DOHH2 (cell line): ENCODE measurements at regions not wholly inside any gene's neighbourhood (a gene's known extent, or its start where the extent isn't known, plus 50 kb on each side); places are given as distances from the start of the nearest gene placed in this dataset.

Experiments used
- H3F3A ChIP-seq: fragments of 200-600 bp; sonication (generic), shearing (Covaris generic); 2 replicates; pipeline ENCODE4 v1.6.0; 2016; ENCODE audit warnings: antibody characterized with exemption, mild to moderate bottlenecking; ENCODE audit not compliant: control insufficient read depth, insufficient read depth
- H3K27ac ChIP-seq: fragments of 200-600 bp; sonication (generic); 2 replicates; pipeline ENCODE4 v1.5.1; 2014; ENCODE audit warnings: low read depth, mild to moderate bottlenecking, low read length, moderate library complexity
- H3K27me3 ChIP-seq: fragments of 200-600 bp; sonication (generic); 2 replicates; pipeline ENCODE4 v1.6.1; 2014; ENCODE audit warnings: mild to moderate bottlenecking, low read length, mixed read lengths; ENCODE audit not compliant: control insufficient read depth
- H3K36me3 ChIP-seq: fragments of 200-600 bp; sonication (generic); 2 replicates; pipeline ENCODE4 v1.6.1; 2014; ENCODE audit warnings: mild to moderate bottlenecking, low read length, moderate library complexity, mixed read lengths; ENCODE audit not compliant: control insufficient read depth
- H3K4me1 ChIP-seq: fragments of 200-600 bp; sonication (generic); 2 replicates; pipeline ENCODE4 v1.6.1; 2014; ENCODE audit warnings: mild to moderate bottlenecking, low read length, mixed read lengths; ENCODE audit not compliant: control insufficient read depth
- H3K4me2 ChIP-seq: fragments of 200-600 bp; sonication (generic); 2 replicates; pipeline ENCODE4 v1.6.0; 2014; ENCODE audit warnings: mild to moderate bottlenecking, low read length, moderate library complexity
- H3K4me3 ChIP-seq: fragments of 200-600 bp; sonication (generic); 2 replicates; pipeline ENCODE4 v1.5.1; 2014; ENCODE audit warnings: mild to moderate bottlenecking, low read length, mixed read lengths
- H3K79me2 ChIP-seq: fragments of 200-600 bp; sonication (generic); 2 replicates; pipeline ENCODE4 v1.6.1; 2014; ENCODE audit warnings: mild to moderate bottlenecking, low read length, mixed read lengths; ENCODE audit not compliant: control insufficient read depth
- H3K9me2 ChIP-seq: fragments of 200-600 bp; sonication (generic); replicated peaks from 2 replicates; pipeline ENCODE4 v1.6.1; 2014; ENCODE audit warnings: mild to moderate bottlenecking, low read length, mixed read lengths; ENCODE audit not compliant: control insufficient read depth
- H3K9me3 ChIP-seq: fragments of 200-600 bp; sonication (generic); 2 replicates; pipeline ENCODE4 v1.6.1; 2014; ENCODE audit warnings: antibody characterized with exemption, low read length, mixed read lengths; ENCODE audit not compliant: control insufficient read depth, insufficient read depth
- H4K20me1 ChIP-seq: fragments of 200-600 bp; sonication (generic); 2 replicates; pipeline ENCODE4 v1.6.0; 2014; ENCODE audit warnings: low read depth, mild to moderate bottlenecking, antibody characterized with exemption, low read length, moderate library complexity; ENCODE audit not compliant: control insufficient read depth, insufficient read depth
- CTCF ChIP-seq: fragments of 200-600 bp; sonication (generic); IDR thresholded peaks from one replicate; pipeline ENCODE4 v1.5.1; 2014; ENCODE audit warnings: antibody characterized with exemption, mild to moderate bottlenecking, low read depth, low read length; ENCODE audit not compliant: poor library complexity, severe bottlenecking
- EZH2phosphoT487 ChIP-seq: fragments of 200-600 bp; sonication (generic); IDR thresholded peaks from 2 replicates; pipeline ENCODE4 v1.6.1; 2017; ENCODE audit warnings: borderline replicate concordance, mild to moderate bottlenecking, antibody characterized with exemption, low read length, moderate library complexity, mixed read lengths

GRCh38 chr18:53792762-53793161, 431.7 kb downstream of the MBD2 start:
- Histone ChIP-seq H3K27me3 (no peaks in the 10 kb centered on the region), H3K4me1 (no peaks in the 10 kb centered on the region), H3K36me3 (no peaks in the 10 kb centered on the region), H3K79me2 (no peaks in the 10 kb centered on the region), H4K20me1 (no peaks in the 10 kb centered on the region), H3K4me2 (no peak overlapping the region), H3K9me3 (no peaks in the 10 kb centered on the region), H3F3A (no peaks in the 10 kb centered on the region), H3K9me2 (no peaks in the 10 kb centered on the region), H3K4me3 (no peak overlapping the region), H3K27ac (no peak overlapping the region)
- no peak for TF ChIP-seq CTCF
- no peak for TF ChIP-seq EZH2phosphoT487

- Histone ChIP-seq H3K4me1 (no peaks in the 10 kb centered on the region), H3K9me2 (no peaks in the 10 kb centered on the region), H3F3A (no peaks in the 10 kb centered on the region), H3K9me3 (no peaks in the 10 kb centered on the region), H4K20me1 (no peaks in the 10 kb centered on the region), H3K4me3 (no peak overlapping the region), H3K27ac (no peak overlapping the region), H3K36me3 (no peaks in the 10 kb centered on the region), H3K4me2 (no peak overlapping the region), H3K79me2 (no peaks in the 10 kb centered on the region), H3K27me3 (no peaks in the 10 kb centered on the region)
- no peak for TF ChIP-seq CTCF
- no peak for TF ChIP-seq EZH2phosphoT487
Observed at GRCh38 chr18:53790786-53791185, 433.7 kb downstream of the MBD2 start.

GRCh38 chr18:53789376-53790247, 434.9 kb downstream of the MBD2 start:
- H3K4me3 ChIP-seq = no peak overlapping the region
- no peaks in the 10 kb centered on the region for H3F3A ChIP-seq
- no peaks in the 10 kb centered on the region for H4K20me1 ChIP-seq
- no peaks in the 10 kb centered on the region for H3K4me1 ChIP-seq
- no peak overlapping the region for H3K27ac ChIP-seq
- no peaks in the 10 kb centered on the region for H3K27me3 ChIP-seq
- no peaks in the 10 kb centered on the region for H3K9me2 ChIP-seq
- TF ChIP-seq EZH2phosphoT487 (no peak), CTCF (no peak)
- no peaks in the 10 kb centered on the region for H3K9me3 ChIP-seq
- no peaks in the 10 kb centered on the region for H3K79me2 ChIP-seq
- no peaks in the 10 kb centered on the region for H3K36me3 ChIP-seq
- no peak overlapping the region for H3K4me2 ChIP-seq
